ENCODE measurements at regions not wholly inside any gene's neighbourhood (a gene's known extent, or its start where the extent isn't known, plus 50 kb on each side); places are given as distances from the start of the nearest gene placed in this dataset.

DNA sequence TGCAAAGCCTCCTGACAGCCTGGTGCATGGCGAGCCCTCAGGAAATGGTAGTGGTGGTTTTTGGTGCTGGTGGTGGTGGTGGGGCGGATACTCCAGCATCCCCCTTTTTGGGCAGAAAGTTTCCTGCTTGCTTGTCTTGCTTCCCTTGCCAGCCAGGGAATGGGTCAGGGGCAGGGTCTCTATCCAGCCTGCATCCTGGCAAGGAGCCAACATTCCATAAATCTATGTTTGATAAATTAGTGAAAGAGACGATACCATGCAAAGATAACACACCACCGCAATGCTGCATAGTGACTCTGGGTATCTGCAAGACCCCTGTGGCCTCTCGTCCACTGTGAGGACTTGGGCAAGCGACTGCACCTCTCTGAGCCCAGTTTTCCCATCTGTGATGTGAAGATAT is 246.2 kb downstream of the LRFN2 start:
- DNase-seq: no peak

DNA sequence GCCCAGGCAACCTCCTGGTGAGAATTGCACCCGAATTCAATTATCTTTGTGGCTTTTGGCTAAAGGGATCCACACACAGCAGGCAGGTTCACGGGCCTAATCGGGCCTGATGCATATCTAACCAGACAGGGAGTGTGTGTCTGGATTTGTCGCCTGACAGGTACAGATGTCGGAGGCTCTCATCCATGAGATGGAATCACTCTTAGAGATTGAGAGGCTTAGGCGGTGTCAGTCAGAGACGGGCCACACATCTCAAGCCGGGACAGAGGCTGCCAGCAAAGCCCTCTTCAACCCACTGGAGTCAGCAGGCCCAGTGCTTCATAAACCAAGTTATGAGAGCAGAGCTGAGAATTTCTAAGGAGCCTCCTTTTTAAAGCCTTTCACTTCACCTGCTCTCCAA is 247.0 kb downstream of the LRFN2 start:
- no peak for DNase-seq

DNA sequence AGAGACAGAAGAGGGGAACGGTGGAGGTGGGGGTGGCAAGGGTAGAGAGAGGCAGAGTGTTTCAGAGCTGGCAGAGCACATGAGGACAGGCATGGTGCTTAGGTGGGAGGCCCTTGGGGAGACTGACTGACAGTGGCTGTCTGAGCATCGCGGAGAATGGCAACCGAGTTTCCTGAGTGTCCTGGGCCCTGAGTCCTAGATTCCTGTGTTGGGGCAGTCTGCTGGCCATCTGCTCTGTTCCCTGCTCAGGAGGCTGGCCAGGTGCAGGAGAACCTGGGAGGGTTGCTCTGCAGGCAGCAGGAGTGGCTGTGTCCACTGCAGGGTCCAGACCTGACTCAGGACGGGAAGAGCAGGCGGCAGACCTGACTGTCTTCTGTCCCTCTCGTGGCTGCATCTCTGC is 248.9 kb downstream of the LRFN2 start:
- DNase-seq: no peak

DNA sequence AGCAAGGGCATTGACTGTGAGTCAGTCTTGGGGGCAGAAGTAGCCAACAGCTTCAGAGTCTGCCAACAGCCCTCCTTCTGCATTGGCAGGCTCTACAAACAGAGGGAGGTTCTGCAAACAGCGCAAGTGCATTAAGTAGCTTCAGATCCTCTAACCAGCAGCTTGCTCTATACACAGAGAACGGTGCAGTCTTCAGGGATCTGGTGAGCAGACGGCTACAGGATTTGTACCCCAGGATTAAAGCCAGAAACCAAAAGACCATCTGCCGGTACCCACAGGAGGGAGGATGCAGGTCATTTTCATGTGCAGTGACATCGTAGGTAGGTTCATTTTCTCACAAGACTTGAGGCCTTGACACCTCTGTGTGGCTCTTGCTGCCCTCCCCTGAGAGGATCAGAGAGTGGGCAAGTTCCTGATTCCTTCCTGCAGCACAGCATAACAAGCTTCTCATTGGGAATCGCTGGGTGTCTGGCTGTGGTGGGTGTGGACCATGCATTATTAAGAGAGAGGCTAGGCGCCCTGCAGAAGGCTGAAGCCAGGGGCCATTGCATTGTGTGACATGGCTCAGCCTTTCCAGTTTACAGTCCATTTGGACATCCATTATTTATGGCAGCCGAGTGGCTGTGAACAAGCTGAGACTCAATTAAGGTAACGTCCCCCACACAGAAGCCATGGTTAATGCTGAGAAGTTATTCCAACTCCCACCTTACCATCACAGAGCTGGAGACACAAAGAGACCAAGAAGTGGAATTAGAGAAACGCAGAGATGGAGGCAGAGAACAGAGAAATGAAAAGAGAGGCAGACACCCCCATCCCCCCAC is 250.0 kb downstream of the LRFN2 start:
- no peak for DNase-seq

DNA sequence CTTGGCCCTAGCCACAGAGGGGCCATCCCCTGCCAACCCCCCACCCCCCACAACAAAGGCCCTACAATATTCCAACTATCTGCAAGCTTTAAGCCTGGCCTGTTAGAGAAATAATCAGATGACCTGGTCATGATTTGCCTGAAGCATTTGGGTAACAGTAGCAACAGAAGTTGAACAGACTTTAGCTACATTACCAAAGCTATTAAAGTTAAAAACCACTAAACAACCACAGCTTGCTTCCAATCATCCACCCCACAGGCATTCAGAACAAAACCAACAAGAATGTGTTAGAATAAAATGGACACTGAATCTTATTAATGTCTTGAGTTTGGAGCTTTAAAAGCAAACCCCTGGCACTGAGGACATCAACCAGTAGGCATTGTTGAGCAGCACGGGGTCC is 250.9 kb downstream of the LRFN2 start:
- DNase-seq: no peak

DNA sequence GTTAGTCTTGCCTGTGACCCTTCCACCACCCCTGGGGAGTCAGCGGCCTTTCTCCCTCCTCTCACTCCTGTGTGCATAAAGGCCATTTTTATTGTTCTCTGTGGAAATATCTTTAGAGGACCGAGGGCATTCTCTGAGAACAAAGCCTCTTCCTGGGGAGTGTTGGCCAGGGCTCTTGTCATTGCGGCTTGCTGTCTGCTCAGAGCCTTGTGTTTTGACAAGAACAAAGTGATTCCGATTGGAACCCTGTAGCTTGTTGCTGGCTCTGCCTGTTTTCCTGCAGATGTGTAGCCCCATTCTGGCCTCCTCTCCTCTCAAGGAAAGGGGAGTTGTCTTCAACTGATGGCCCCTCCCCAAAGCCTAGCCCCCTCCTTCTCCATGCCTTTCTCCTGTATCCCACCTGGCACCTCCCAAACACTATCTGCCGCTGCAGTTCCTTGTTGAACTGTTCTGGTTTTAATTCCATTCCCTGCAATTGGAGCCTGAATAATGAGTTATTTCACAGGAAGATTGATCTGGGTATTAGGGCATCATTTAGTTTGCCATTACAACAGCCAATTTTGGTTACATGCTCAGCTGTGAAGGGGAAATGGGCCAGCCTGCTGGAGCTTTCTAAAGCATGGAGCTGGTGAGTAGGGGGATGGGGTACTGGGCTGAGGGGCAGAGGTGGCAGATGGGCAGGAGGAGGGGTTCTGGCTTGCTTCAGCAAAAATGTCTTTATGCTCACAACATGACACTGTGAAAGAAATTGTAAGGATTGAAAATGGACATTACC is 252.5 kb downstream of the LRFN2 start:
- DNase-seq: no peak

DNA sequence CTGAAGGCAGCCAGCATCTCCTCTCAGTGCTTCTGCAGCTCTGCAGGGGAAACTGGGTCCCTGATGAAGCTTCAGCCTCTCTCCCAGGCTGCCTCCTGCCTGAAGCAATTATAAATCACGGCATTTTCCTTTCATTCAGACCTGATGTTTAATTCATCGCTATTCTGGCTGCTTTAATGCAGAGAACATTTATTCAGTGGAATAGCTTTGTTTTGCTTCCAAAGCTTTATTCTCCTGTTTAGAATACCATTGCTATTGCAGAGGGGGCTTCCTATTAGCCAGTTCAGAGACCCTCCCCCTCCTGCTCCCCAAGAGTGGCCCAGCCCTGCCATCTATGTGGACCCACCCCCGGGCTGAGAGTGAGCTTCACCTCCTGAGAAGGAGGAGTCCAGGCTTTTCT is 255.6 kb downstream of the LRFN2 start:
- DNase-seq: no peak

DNA sequence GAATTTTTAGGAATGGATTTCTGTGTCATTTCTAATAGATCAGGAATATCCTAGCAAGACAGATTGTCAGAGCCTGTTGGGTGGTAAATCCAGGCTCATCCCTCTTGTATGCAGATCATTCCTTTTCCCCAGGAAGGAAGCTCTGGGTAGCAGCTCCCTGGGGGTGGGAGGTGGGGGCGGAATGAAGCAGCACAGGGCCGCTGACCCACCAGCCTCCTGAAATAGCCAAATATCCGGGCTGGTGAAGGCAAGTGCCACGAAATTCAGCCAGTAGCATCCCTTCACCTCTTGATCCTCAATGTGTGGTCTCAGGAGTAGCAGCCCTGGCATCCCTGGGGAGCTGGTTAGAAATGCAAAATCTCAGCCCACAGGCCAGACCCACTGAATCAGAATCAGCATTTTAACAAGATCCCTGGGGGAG is 256.9 kb downstream of the LRFN2 start:
- no peak for DNase-seq

DNA sequence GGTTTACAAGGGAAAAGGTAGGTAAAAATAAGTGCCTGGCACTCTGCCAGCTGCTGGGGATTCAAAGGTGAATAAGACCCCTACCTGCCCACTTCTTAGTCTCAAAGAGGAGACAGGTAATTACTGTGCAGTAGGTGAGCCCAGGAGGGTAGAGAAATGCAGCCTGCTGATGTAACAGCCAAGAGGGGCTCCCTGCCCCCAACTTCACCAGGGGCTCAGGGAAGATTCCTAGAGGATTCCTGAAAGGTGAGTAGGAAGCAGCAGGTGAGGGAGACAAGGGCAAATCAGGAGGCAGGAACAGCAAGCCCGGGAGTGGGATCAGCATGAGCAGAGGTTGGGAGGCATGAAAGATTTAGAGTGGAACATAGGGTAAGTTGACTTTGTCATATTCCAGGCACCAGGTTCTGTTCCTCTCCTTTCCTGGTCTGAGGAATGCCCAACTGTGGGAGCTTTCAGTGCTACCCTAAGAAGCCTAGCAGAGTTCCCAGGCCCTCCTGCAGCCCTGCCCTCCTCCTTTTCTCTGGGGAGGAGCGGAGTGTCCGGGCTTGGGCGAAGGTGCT is 258.1 kb downstream of the LRFN2 start:
- DNase-seq: no peak

DNA sequence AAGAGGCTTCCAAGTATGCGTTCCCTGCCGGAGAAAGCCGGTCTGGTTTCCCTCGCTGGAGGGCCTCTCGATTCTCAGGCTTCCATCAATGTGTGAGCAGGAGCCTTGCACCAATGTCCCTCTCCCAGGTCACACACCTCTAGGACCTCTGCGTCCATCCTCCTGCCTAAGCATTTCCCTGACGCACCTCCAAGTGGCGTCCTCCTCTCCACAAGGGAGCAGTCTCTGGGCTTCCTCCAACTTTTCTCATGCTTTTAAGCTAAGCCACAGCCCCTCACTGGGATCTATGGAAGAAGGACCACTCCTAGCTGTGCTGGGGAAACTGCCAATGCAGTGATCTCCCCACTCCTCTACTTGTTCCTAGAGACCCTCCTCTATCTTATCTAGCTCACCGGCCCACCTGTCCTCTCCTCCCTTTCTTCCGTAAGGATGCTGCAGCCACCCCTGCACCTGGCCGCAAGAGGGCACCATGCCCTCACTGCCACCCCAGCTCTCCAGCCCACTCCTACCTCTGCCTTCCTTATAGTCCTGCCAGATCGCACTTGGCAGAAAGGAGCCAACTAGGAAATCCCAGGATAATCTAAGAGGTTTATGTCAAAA is 258.7 kb downstream of the LRFN2 start:
- peak; percentile 41 for DNase-seq

DNA sequence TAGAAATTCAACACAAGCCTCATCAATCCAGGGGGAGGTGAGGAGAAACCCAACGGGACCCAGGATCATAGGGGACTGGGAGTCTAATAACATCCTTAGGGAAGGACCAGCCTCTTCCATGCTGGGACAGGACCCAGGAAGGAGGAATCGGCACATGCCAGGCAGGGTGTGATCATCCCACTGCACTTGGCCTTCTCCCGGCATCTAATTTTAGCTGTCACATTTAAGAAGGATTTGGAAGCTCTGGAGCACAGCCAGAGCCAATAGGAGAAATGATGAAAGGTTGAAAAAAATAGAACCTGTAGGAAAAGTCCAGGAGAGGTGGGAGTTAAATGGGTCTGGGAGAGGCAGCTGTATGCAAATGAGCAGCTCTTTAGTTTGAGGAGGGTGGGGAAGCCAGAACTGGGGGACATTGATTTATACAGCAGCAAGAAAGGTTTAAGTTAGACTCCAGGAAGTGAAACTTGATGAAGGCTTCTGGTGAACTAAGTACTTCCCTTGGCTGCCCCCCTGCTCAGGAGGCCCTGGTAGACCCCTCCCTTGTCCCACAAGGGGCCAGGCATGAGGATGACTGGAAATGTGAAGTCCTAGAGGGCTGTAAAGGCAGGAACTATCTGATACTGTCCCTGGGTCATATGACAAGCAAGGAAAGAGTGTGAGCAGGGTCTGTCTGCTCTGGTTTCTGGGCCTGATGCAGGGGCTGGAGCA is 260.3 kb downstream of the LRFN2 start:
- DNase-seq: peak; percentile 17

DNA sequence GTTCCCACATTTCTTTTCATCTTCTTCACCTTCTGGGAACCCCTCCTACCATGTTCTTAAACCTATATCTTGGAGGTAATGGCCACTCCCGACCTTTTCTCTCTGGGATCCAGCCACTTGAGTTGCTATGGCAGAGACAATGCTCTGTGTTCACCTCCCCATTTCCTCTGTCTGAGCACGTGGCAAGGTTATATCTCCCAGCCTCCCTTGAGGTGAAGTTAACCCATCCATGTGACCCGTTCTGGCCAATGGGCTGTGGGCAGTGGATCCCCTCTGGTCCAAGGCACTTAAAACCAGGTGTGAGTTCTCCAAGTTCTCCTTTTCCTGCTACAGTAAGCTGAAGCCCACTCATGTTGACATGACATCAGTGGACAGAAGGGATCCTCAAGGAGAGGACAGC is 261.4 kb downstream of the LRFN2 start:
- DNase-seq: no peak

DNA sequence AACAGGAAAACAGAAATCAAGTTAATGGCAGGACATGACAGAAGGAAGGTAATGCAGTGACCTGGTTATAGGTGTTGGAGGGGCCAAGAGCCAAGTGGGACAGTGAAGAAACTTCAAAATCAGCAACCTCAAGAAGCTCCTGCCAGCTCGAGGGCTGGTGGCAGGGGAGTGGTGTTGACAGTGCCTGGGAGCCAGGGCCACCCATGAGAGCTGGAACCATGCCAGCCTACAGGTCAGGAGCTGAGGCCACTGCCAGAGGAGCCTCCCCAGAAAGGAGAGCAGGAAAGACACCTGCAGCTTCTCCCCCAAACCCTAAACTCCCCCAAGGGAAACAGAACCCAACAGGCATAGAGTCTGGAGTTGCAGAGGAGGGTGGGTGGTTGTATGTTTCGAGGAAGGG is 262.1 kb downstream of the LRFN2 start:
- no peak for DNase-seq

DNA sequence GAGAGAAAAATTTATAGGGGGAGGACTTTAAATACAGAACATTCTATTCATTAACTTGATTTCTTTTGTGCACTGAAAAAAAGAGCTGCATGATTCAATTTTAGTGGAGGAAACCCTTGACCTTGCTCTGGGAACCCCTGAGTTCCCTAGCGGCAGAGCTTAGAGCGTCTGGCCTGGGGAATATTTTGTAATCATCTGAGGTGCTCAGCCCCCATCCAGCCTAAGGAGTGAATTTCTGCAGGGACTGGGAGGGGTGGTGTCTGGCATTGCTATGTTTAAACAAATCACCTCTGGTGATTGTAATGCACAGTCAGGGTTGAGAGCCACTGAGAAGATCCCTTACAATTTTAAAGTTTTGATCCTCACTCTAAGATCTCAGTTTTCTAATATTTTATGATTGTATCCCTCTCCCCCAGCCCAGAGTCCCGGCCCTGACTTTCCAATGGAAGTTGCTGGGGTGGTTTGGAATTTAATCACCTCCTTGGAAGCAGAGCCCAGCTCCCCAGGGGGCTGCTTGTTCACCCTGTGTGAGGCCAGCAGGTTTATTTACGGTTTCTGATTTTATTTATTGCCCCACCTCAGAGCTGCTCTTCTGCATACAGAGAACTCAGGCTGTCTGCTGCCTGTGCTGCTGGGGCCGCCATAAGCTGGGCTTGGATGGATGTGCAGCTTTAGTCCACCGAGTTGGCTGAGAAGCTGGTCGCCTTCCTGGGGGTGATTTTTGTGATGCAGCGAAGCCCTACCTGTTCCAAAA is 263.1 kb downstream of the LRFN2 start:
- DNase-seq: no peak

DNA sequence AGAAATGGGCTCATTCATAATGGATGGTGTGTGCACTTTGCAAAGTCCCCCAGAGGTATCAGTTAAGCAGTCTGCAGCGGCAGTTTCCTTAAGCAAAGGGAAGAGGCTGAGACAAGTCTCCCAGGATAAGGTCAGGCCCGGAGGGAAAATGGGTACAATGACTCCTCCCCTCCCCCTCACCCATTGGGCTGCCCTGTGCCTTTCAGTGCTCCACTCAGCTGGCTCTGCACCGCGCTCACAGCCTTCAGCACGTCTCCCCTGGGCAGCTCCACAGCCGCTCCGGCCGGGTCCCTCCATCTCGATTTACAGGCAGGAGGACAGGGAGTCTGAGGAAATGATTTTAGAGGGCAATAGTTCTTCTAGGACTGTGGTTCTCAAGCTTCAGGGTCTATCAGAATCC is 264.8 kb downstream of the LRFN2 start:
- no peak for DNase-seq

DNA sequence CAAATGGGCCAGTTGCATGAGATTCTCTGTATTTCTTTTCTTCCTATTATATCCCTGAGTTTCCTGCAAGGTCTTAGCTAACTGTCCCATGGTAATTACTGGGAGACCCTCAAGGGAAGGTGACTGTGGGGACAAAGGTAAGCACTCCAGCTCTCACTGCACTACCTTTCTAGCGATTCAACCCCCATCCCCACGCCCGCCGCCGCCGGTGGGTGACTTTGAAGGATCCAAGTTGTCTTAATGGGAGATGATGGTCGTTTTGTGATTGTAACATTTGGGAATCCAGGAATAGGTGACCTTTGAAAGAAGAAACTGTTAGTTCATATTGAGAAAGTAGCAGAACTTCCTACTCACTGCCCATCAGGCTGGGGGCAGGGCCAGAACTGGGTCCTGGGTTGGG is 265.5 kb downstream of the LRFN2 start:
- no peak for DNase-seq

DNA sequence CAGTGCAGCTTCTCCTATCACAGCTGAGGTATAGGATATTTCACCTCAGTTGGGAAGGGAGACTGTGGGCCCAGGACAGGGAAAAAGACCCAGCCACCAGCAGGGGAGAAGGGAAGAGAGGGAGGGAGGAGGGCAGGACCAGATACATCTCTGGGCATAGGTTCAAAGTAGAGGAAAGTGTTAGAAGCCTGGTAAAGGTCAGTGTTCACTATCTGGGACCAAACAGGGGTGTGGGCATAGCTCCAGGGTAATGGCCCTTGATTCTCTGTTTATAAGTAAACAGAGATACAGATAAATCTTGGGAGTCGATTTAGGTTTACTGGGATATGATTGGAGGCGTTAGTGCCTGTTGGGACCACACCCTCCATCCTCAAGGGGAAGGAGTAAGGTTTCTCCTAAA is 266.2 kb downstream of the LRFN2 start:
- no peak for DNase-seq

DNA sequence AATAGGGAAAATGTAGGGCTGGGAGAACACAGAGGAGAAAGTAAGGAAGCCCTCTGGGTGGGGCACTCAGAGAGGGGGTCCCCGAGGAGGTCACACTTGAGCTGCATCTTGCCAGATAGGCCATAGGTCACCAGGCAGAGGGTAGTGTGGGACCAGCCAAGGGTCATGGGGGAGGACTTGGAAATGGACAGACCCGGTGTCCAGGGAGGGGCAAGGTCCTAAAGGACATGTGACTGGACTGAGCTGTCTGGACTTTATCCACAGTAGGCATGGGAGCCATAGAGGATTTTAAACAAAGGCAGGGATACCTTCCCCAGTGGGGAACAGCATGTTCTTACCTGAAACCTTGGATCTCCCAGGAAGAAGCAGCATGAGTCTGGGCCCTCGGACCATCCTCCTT is 266.7 kb downstream of the LRFN2 start:
- DNase-seq: no peak

DNA sequence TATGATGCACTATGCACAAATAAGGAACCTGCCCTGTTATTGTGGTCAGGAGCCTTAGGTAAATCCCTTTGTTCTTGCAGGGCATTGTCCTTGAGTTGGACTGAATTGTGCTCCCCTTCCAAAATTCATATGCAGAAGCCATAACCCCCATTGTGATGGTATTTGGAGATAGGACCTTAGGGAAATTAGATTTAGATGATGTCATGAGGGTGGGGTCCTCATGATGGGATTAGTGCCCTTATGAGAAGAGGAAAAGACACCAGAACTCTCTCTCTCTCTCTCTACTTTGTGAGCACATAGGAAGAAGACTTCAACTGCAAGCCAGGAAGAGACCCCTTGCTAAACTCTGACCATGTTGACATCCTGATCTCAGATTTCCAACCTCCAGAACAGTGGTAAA is 268.0 kb downstream of the LRFN2 start:
- no peak for DNase-seq

DNA sequence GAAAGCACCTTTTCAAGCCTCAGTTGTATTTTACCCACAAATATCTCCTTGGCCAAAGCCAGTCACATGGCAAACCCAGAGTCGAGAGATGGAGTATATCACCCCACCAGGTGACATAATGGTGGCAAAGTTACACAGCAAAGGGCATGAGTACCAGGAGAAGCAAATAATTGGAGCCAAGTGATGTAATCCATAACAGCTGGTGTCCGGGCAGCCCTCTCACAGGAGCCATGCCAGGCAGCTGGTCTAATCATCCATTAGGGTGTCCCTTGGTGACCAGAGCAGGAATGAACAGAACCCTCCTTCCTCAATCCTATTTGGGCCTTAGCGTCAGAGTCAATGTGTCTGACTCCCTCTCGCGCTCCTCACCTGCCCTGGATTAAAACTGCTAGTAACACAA is 272.1 kb downstream of the LRFN2 start:
- DNase-seq: no peak

DNA sequence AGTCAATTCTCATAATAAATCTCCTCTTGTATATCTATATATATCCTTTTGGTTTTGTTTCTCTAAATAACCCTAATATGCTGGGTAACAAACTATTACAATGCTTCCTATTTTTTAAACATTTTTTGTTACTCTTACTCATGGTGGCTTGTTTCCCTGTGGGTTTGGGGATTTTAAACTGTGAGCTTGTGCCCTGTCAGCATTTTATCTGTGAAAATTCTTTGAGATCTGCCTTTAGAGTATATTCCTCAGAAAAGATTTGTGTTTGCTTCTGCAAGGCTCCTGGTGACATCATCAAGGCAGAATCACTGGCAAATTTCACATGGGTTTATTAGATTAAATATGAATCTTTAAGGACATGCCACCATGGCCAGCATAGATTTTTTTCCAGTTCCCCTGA is 273.6 kb downstream of the LRFN2 start:
- DNase-seq: no peak

Data from NCI-H2107 (cell line).